ENCODE measurements at regions not wholly inside any gene's neighbourhood (a gene's known extent, or its start where the extent isn't known, plus 50 kb on each side); places are given as distances from the start of the nearest gene placed in this dataset.
"Not testable (repeated sequence)": the region's sequence is repeated elsewhere in the genome, so short reads cannot be mapped to it uniquely, and the experiment has no call there.

DNA sequence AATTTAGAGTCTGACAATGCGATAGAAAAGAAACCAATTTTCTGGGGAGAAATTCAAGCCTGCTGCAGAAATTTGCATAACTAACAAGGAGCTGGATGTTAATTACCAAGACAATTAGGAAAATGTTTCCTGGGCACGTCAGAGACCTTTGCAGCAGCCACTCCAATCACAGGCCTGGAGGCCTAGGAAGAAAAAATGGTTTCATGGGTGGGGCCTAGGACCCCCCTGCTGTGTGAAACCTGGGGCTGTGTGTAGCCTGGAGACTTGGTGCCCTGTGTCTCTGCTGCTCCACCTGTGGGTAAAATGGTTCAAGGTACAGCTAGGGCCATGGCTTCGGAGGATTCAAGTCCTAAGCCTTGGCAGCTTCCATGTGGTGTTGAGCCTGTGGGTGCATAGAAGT lies 837.9 kb downstream of the OTOL1 start:
- DNase-seq (ENCODE audit: low spot score), result no peak

DNA sequence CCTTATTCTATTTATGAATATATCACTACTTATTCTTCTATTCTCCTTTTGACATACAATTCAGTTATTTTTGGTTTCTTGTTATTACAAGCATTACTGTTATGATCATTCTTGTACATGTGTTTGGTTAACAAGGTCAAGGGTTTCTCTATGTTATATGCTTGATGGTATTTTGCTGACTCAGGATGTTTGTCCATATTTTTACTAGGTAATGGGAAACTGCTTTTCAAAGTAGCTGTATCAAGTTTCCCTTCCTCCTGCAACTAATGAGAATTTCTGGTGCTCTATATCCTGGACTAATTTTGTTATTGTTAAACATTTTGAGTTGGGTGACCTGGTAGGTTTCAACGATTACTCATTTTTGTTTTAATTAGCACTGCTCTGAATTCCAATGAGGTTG lies 841.0 kb downstream of the OTOL1 start:
- DNase-seq (ENCODE audit: low spot score), result no peak

DNA sequence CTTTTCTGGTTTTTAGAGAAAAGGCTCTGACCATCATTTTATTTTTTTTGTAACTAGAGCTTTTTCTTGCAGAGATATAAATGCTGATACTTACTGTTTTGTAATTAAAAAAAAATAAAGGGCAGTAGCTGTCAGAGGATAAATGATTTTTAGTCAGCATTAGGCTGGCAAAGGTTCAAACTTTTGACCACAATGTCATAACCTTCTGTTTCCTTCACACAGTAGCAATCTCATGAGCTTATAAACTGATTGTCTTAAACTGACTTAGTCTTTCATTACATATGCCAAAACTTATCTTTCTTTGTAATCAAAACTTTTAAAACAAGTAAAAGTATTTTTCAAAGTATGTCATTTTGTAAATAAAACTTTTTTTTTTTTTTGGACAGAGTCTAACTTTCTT lies 841.9 kb downstream of the OTOL1 start:
- DNase-seq (ENCODE audit: low spot score), result no peak

DNA sequence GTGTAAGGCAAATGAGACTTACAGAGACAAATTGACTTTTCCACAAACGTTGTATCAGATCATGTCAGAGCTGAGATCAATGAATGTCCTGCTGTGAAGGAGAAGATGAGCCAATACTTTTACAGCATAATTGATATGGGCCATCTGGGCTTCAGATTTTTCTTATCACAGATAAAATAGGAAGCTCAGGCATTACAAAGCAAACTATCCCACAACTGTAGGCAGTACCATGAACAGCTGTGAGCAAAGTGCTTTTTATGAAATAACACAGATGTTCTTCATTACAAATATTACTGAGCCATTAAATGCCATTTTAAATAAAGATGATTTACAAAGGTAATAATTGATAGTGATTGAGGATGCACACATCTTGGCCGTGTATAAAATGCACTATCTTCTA lies 852.3 kb downstream of the OTOL1 start:
- no peak for DNase-seq (ENCODE audit: low spot score)

DNA sequence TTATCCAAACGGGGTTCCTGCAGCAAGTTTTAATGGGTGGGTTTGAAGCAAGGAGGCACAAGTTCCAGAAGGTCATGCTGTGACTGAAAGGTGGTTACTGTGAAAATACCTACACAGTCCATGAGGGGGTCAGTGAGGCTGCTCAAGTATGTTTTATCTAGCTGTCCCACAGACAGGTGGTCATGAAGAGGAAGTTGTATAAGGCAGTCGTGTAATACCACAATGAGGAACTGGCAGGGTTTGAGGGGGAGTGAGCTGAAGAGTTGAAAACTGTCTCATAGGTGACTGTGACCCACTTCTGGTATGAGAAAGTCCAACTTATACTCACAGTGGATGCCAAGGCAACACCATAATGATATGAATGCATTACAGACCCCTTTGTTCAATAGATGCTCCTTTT lies 856.8 kb downstream of the OTOL1 start:
- no peak for DNase-seq (ENCODE audit: low spot score)

DNA sequence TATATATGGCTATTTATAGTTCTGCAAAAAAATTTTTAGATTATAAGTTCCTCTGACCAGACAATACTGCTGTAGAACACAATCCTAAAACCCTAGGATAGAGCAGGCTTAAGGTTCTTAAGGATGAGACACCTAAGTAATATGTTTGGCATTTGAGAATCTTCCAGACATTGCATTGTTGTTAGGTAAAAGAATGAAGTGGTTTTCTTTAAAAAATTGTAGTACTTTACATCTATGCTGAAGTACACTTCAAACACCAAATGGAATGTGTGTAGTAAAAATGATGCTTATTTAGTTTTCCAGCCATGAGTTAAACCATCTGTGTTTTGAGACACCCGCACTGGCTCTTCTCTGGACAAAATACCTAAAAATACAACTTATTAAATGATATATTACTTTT lies 857.7 kb downstream of the OTOL1 start:
- no peak for DNase-seq (ENCODE audit: low spot score)

DNA sequence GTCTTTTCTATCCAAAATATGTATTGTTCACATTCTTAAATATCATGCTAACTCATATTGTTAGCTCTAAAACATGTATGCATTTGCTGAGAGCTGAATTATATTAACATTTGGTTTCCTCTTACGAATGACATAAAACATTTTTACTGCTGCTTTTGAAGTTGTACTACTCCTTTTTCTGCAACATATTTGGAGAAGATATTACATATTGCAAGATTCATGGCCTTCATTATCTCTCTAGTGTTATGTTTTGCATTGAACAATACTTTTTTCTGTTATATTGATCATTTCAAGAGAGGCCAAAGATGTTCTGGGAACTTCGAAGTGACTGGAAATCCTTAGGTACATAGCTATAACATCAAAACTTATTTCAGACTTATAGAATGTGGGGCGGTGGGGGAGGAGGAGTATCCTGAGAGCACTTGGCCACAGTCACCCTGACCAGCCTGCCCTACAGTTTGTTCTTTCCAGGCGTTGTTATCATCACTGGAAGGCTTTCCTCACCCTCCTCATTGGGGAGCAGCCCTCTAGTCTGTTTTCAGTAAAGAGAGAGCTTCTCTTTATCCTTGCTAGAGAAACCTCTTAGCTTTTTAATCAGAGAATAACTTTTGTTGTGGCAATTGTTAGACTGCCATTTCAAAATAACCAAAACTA lies 868.6 kb downstream of the OTOL1 start:
- no peak for DNase-seq (ENCODE audit: low spot score)

DNA sequence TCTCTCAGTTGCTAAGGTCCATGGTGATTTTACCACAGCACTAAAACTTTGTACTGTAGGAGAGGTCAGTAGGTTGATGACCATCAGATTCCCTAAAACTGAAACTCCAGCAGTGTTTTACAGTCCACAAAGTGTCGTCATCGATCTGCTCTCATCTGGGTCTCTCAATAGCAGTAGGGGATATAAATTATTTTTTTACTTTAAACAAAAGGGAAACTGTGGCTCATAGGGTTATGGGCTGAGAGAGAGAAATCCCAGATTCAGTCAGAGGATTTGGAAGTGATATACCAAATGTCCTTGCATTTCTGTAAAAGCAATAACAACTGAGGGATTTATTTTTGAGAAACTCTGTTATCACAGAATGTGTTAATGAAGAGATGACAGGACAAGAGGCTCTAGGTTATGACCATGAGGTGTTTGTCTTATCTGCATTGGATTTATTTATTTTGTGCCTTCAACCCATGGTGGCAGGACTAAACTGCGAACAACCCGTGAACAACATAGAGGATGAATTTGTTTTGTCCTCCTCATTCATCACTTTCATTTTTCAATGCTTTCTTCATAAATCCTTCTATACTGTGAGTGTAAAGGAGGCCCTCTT lies 869.7 kb downstream of the OTOL1 start:
- no peak for DNase-seq (ENCODE audit: low spot score)

DNA sequence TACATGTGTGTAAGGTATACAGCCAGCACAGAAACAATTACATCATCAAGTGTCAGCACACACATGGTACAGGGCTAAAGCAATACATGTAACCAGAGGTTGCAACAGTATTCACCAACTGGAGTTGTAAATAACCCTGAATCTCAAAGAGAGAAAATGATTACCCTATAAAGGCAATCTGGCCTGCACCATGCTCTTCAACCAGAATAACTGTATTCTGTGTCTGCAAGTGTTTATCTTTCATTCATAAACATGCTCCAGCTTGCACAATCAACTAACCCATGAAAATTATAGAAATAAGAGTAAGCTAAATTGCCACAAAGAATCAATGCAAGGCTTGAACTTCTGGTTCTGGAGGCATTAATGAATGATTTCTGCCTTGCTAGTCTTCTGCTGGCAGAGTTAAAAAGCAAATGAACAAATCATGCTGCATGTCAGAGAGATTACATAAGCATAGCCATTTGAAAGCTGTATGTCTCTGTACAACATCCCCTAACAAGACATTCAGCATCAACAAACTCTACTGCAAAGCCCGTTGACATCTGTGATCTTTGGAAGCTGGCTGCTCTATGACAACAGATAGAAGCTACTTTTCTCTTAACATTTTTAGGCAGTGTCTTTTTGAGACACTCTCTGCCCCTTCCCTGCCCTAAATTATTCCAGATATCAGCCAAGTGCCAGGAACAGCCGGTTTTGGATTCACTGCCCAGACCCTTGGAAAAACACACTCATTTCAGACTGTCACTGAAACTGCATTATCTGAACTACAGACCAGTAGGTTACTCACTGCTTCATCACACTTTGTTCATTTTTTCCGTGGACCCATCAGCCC lies 871.0 kb downstream of the OTOL1 start:
- no peak for DNase-seq (ENCODE audit: low spot score)

DNA sequence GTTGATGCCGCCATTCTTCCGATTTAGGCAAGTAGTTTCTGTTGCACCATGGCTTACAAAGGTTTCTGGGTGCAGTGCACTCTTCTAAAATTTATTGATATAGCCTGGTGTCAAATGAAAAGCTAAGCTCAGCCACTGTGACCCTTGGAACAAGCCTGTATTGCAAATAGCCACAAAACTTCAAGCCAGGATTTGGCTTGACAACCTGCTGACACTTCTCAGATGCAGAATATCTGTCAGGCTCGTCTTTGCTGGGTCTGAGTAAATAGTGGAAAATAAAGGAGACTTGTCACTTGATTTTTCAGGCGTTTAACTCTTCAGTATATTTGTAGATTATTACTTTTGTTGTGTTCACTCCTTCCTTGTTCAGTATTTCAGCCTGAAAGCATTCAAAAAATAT lies 871.8 kb downstream of the OTOL1 start:
- DNase-seq (ENCODE audit: low spot score), result no peak

DNA sequence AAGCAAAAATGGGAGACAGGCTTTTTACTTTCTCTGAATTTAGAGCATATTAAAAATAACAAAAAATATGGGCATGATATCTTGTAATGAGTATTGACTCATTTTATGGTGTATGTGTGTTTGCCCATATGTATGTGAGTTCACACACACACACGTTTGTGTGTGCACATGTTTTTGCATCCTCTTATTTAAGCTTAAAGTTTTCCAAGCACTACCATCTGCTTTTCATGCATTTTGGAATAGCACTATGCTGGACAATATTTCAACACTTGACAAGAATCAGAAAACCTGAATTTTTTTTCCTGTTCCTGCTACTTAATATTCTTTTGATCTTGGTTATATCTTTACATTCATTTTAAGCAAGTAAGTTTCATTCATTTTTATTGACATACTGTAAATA lies 872.7 kb downstream of the OTOL1 start:
- DNase-seq (ENCODE audit: low spot score), result no peak

DNA sequence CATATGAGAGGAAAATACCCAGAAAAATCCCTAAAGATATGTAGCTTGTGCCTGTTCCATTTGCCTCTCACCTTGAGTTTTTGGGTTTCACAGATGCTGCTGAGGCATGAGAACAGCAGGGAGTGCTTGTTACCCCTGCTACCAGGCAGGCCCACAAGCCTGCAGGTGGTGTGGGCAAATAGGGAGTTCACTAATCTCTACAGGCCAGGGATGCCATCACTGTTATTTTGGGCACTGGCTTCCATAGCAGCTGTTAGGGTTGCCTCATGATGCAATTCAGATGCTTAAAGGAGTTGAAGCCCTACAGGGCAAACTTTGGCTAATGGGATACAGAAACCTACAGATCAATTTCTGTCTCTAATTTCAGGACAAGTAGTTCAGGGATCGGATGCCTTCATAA lies 873.5 kb downstream of the OTOL1 start:
- no peak for DNase-seq (ENCODE audit: low spot score)

DNA sequence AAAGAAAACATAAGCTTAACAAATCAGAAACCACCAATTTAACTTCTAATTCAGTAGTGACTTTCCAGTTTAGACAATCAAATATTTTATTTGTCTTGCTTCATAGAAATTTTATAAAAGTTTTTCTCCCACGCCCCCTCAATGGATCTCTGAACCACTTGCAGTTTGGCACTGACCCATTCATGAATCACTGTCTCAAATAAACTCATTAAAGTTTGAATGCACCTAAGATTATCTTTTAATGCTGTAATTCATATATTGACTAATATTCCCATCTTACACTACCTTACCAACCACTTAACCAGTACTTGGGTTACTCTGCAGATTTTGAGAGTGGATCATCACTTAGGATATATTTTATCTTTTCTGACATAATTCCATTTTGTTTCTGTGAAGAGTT lies 880.2 kb downstream of the OTOL1 start:
- no peak for DNase-seq (ENCODE audit: low spot score)

DNA sequence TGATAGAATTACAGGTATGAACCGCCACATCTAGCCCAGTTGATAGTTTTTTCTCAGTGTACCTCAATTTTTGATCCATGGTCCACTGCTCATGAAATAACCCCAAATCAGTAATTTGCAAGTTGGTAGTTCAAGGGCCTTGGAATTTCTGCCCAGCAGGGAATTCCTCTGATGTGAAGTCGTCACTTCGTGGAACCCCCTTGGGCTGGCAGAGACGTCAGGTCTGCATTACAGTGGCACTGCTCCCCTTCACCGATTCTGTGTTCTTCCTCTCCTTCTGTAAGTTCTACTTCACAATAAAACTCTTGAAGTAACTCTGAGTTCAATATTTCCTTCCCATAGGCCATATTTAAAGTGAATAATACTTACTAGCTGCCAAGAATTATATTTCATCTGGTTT lies 881.0 kb downstream of the OTOL1 start:
- no peak for DNase-seq (ENCODE audit: low spot score)

DNA sequence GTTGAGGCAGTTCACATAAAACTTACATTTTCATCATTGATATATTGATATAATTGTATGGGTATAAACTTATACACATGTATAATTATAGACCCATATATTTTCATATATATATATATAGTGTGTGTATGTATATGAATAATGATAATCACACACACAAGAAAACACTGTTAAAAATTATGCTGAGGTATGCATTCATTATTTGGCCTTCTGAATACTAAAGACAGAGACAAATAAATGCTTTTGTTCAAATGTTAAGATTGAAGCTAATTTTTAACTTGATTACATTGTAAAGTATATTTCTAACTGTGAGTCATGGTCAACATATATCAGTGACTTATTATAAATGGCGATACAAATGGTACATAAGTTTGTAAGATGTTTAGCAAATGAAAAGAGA lies 888.8 kb downstream of the OTOL1 start:
- no peak for DNase-seq (ENCODE audit: low spot score)

DNA sequence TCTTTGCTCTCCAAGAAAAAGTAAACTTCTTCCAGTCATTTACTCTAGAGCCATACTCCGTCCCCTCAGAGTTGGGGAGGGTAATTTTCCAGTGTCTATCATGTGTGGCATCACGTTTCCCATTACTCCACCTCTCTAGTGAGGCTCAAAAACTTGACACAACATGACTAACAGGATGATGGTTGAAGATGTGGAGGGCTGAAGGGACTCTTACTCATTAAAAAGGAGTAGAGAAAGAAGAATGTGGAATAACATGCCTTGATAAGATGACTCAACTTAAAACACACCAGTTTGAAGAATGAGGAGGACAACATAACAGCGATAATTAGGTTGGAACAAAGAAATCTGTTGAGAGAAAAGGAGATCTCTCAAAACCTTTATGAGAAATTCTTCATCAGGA lies 894.3 kb downstream of the OTOL1 start:
- DNase-seq (ENCODE audit: low spot score), result peak; percentile 67

DNA sequence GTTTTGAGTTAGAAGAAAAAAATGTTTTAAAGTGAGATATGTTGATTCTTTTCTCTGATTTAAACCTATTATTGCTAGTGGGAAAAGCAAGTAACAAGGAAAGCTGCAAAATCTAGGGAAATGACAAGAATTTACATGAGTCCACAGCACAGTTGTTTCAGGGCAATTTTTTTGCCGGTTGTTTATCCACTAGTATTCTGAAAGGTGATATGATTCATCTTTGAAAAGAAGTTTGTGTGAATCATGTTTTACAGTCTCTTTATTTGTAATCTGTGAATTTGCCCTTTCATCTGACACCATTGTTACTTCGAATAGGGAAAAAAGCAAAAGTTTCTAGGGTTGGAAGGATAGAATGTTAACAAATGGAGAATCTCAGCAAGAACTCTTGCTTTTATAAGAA lies 894.7 kb downstream of the OTOL1 start:
- DNase-seq (ENCODE audit: low spot score), result peak; percentile 38

DNA sequence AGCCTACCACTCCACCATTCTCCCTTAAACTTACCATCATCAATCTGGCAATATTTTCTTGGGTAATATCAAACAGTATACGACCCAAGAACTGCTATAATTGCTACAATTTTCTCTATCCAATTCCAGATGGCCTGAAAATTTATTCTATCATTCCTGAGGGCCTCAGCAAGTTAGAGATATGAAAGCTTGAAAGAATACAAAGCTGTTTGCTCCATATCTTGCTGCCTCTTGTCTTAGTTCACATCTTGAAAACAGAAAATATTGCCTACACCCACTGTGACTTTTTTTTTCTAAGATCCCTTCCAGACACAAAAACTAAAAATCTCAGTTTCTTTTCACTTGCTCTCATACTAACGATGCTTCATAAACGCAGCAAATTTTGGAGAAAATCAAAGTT lies 898.9 kb downstream of the OTOL1 start:
- no peak for DNase-seq (ENCODE audit: low spot score)

DNA sequence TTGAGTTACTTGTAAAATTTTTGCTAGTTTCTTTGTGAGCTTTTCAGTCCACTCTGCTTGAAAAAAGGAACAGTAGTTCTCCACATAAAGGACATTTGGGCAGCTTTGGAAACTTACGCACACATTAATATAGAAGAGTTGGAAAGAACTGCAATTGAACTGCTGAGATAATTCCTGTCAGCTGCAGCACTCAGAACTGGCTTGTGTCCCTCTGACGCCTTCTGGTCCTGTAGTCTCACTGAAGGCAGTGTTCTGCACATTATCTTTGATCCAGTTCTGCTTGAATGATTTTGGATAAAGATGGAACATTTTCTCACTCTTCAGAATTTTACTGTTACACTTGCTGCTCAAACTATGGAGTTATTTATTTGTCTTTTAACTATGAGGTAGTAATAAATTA lies 901.9 kb downstream of the OTOL1 start:
- DNase-seq (ENCODE audit: low spot score), result no peak

DNA sequence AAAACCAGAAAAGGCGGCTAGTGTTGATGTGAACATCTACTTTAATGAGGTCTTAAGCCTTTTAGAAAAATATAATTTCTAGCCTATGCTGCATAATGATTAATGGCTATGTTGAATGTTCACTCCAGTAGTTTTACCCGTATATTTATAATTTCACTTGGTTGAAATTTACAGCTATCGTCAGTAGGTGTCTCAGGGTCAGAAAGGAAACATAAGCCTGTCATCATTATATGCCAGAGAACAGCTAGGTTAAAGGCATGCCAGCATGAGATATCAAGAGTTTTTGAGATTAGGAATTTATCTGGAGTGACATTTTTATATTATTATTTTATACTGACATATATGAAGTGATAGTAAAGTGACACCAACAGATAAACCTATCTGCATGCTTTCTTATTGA lies 904.1 kb downstream of the OTOL1 start:
- DNase-seq (ENCODE audit: low spot score), result peak; percentile 7

DNA sequence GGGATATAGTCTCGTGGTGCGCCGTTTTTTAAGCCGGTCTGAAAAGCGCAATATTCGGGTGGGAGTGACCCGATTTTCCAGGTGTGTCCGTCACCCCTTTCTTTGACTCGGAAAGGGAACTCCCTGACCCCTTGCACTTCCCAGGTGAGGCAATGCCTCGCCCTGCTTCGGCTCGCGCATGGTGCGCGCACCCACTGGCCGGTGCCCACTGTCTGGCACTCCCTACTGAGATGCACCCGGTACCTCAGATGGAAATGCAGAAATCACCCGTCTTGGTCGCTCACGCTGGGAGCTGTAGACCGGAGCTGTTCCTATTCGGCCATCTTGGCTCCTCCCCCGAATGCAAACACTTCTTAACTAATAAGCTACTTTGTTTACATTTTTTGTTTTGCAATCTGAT lies 914.9 kb downstream of the OTOL1 start:
- not testable (repeated sequence) for DNase-seq (ENCODE audit: low spot score)

DNA sequence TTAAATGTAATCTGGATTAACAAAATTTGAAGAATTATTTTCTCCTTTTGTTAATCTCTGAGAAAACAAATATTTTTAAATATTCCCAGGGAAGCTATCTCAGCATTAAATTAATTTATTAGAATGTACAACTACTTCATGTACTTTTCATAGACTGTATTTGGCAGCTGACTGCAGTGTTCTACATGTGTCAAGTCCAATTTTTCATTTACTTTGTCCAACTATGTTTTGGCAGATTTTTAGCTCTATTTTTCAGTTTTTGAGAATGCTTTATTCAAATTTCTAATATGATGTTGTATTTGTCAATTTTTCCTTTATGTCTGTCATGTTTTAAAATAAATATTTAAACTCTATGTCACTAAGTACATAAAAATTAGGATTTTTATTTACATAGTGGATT lies 925.1 kb downstream of the OTOL1 start:
- DNase-seq (ENCODE audit: low spot score), result no peak

DNA sequence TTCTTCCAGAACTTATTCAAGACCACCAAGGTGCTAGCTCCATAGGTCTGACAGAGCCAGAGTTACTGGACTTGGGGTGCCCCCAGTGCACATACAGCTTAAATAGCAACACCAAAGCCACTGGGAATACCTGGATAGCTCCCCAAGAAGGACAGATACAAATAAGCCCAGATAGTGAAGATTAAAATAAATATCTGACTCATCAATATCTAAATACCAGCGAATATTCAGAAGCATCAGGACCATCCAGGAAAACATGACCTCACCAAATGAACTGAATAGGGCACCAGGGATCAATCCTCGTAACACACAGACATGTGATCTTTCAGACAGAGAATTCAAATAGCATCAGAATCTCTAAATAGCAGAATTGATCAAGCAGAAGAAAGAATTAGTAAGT lies 931.6 kb downstream of the OTOL1 start:
- no peak for DNase-seq (ENCODE audit: low spot score)

DNA sequence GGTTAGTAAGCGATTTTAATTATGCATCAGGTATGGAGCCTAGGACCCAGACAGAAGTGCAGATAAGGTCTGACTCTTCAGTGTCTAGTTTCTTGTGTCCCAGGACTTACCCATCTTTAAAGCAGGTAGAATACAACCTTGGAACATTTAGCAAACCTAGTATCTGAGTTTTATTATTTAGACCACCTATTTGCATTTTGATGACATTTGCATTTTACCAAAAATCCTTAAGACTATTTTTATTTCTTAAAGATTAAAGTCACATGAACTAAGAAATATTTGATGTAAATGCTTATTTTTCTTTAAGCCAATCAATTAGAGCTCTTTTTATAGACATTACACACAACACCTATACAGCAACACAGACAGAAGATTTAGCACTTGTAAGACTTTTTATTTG lies 939.1 kb downstream of the OTOL1 start:
- DNase-seq (ENCODE audit: low spot score), result no peak
